T1000 (cell line): ENCODE measurements at regions not wholly inside any gene's neighbourhood (a gene's known extent, or its start where the extent isn't known, plus 50 kb on each side); places are given as distances from the start of the nearest gene placed in this dataset.
"Not testable (repeated sequence)": the region's sequence is repeated elsewhere in the genome, so short reads cannot be mapped to it uniquely, and the experiment has no call there.

Experiments
- DNase-seq: peaks from one replicate; lab custom pipeline; 2025; ENCODE audit warnings: mixed read lengths; lab: John Stamatoyannopoulos, UW

DNA sequence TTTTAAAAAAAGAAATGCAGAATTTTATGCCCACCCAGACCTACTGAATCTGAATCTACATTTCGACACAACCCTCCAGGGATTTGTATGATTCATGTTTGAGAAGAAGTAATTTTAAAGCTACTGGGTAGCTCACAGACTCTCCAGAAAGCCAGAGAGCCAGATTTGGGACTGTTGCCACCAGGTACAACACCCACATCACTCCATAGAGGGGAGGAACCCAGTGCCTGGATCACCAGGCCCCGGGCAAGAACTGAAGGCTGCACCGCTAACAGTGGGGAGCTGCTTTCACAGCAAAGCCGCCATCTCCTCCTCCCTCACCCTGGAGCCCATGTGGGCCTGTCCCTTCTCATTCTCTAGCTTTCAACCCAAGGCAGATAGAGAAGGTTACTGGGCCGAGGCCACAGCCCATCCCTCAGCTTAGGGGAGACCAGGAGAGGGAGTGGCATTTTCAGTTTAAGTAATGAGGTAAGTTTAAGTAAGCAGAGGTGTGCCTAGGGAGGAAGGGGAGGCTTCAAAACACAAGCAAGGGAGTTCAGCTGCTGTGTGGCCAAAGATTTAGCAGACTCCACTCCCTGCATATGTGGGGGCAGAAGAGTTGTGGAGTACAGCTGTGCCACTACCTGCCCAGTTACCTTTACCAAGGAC, 109.8 kb downstream of the IL12A start:
- DNase-seq = no peak

DNA sequence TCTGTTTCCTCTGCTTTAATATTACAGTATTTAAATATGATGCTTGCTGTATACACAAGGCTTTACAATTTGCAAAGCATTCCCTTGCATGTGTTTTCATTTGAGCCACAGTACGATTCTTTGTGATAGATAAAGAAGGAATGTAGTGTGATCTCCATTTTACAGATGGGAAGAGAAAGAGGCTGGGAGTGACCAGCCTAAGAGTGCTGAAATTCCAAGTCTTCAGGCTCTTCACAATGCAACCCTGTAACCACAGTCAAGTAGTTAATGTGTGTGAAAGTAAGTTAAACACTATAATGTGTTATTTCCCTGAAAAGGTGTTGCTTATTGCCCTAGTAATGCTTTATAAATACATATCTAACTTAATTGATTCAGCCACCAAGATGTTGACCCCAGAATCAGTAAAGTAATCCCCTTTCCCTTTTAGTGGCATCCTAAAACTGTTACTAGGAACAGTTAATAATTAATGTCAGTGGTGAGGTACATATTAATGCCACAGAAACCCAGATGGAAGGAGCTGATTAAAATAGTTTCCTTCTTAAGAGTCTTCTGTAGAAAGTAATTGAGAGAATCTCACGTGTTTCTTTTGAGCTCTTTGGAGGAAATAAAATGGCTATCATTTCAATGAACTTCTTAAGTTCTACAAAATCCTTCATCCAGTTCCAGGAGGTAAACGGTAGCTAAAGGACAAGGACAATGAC, 110.4 kb downstream of the IL12A start:
- DNase-seq = no peak

DNA sequence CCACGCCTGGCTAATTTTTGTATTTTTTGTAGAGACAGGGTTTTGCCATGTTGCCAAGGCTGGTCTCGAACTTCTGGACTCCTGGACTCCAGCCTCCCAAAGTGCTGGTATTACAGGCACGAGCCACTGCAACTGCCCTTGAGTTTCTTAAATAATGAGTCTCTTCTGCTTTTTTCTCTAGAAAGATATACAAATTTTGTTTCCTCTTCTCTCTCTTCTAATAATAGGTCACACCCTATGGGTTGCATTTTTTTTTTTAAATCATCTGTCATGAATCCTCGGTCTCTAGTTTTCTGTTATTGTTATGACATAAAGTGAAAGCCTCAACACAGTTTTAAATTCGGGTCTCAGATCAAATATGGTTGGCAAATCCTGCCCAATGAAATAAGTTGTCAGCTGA, 111.2 kb downstream of the IL12A start:
- DNase-seq = no peak

- DNase-seq = no peak
Measured at GRCh38 chr3:160100610-160101009, 112.0 kb downstream of the IL12A start.

- not testable (repeated sequence) for DNase-seq
Measured at GRCh38 chr3:160102001-160102400, 113.4 kb downstream of the IL12A start.

GRCh38 chr3:160103397-160103796, 114.8 kb downstream of the IL12A start:
- DNase-seq = no peak

- DNase-seq = no peak
Measured at GRCh38 chr3:160105907-160106584, 117.4 kb downstream of the IL12A start.

GRCh38 chr3:160106905-160107861, 118.0 kb upstream of the C3orf80 start:
- no peak for DNase-seq

DNA sequence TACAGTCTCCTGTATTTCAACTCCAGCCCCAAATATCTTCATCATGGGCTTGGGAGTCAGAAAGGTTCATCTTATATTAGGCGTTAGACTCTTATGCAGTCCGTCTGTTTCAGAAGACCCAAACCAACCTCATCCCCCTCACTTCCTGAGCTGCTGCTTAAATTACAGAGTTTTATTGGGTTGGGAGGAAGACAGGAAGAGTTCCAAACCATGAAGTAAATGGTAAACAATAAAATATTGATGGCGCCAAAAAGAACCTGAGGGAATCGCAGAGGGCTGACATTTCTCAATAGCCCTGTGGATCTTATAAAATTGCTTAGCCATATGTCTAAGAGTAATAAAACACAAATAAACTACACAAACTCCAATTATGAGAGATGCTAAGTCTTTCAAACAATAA, 116.9 kb upstream of the C3orf80 start:
- no peak for DNase-seq

DNA sequence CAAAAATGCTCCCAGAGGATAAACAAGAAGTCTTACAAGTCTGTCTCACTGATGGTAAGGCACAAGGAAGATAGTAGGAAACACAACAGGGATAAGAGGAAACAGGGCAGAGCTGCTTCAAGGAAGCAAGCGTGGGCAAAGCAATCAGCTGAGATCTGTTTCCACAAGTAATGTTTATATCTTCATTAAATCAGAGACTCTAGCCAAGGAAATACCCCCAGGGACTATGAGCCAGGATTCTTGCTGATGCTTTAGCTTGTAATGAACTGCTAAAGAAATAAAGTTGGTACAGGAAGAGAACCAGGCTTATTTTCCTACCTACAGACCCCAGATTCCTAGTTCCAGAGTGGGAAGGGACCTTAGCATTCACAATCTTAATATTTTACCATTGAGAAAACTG, 112.7 kb upstream of the C3orf80 start:
- DNase-seq = no peak

DNA sequence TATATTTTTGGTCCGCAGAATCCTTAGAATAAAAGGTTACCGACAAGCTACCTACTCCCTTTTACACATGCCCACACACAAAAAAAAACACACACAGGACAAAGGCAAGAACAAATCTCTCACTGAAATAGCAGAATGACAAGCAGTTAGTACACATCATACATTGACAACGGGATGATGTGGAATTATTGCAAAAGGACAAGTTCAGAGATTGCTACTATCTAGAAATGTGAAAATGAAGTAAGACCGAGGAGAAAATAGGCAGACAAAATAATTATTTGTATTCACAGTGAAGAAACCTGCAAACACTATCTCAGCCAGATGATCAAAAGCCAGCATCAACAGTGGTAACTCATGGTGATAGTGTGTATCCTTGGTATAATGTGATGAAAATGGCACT, 112.2 kb upstream of the C3orf80 start:
- DNase-seq = no peak

DNA sequence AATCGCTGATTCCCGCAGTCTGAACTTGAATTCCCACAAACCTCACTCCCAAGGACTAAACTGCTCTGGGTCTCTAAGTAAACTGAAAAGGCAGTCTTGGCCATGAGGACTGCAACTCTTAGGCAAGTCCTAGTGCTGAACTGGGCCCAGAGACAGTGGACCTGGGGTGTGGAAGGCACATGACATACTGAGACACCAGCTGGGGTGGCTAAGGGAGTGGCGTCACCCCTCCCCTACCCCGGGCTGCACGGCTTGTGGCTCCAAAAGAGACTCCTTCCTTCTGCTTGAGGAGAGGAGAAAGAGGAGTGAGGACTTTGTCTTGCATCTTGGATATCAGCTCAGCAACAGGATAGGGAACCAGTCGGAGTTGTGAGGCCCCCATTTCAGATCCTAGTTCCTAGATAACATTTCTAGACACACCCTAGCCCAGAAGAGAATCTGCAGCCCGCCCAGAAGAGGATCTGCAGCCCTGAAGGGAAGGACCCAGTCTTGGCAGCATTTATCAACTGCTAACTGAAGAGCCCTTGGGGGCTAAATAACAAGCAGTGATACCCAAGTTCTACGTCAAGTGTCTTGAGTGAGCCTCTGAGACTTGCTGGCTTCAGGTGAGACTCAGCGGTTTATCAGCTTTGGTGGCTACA, 110.7 kb upstream of the C3orf80 start:
- no peak for DNase-seq

DNA sequence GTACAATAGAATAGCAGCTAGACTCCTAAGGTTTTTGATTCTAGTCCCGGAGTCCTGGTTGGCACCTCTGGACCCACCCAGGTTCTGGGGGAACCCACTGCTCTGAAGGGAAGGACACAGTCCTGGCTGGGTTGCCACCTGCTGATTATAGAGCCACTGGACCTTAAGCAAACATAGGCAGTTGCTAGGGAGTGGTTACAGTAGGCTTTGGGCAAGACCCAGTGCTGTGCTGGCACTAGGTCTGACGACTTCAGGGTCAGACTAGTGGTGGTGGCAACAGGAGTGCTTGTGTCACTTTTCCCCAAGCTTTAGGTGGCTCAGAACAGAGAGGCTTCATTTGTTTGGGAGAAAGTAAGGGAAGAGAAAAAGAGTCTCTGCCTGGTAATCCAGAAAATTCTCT, 109.8 kb upstream of the C3orf80 start:
- DNase-seq = no peak

GRCh38 chr3:160124224-160124623, 101.0 kb upstream of the C3orf80 start:
- DNase-seq = no peak

DNA sequence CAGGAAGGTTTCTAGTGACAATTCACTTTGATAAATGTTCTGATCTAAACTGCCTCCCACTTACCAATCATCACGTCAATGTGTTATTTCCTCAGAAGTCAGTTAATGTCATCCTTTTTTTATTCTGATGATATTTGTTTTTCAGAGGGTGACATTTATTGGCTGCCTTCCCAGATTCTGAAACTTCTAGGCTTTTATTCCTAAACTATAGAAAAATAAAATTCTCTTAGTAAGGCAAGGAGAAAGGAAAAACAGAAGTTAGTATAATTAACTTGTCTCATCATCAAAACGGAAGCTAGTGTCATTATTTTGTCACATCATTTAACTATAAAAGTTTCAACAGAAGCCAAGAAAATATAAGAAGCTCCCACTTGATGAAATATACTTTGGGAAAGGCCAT, 100.0 kb upstream of the C3orf80 start:
- no peak for DNase-seq

GRCh38 chr3:160126051-160126450, 99.2 kb upstream of the C3orf80 start:
- DNase-seq = no peak

GRCh38 chr3:160126761-160127160, 98.5 kb upstream of the C3orf80 start:
- no peak for DNase-seq

DNA sequence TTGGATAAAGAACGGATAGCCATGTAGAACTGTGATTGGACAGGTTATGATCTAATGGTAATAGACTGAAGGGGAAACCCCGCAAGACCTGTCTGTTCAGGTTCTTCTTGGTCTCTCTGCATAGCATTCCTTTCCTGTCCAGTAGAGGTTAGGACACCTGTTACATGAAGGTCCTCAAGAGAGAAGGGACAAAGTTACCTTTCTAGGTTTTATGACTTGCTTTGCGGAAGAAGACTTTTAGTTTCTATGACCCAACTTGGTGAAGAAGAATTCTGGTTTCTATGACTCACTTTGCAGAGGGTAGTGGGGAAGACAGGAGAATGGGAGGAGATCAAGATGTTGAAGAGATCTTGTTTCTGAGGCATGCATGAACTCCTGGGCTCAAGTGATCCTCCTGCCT, 97.9 kb upstream of the C3orf80 start:
- no peak for DNase-seq

- no peak for DNase-seq
Measured at GRCh38 chr3:160128056-160128455, 97.2 kb upstream of the C3orf80 start.

DNA sequence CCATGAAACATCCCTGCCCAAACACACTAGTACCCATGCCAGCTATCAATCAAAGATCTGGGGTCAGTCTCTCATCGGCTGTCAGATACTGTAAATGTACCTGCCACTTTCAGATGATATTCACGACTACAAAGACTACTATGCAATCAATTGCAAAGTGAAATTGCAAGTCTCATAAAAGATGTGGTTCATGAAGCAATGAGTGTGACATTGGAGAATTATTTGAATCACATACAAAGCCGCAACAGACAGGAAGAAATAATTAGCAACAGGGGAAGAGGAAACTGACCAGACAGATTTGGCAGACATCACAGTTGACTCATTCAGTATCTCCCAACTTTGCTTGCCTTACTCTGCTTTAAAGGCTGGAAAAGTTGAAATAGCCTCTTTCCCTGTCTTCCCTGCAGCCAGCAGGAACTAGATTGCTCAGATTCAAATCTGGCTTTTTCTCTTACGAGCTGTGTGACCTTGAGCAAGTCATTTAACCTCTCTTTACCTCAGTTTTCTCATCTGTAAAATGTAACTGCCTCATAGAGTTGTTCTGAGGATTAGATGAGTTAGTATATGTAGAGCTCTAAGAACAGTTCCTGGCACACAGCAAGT, 95.7 kb upstream of the C3orf80 start:
- DNase-seq = peak; percentile 16

GRCh38 chr3:160130071-160130470, 95.2 kb upstream of the C3orf80 start:
- no peak for DNase-seq
